Neuronal stem cell (in vitro differentiated cells): ENCODE measurements at regions not wholly inside any gene's neighbourhood (a gene's known extent, or its start where the extent isn't known, plus 50 kb on each side); places are given as distances from the start of the nearest gene placed in this dataset.

Experiments
- DNase-seq: peaks from one replicate; pipeline ENCODE4 v3.0.0-alpha.2; 2013; ENCODE audit warnings: low spot score
- H2AFZ ChIP-seq: one replicate; pipeline ENCODE4 v1.6.1; 2013; ENCODE audit warnings: mild to moderate bottlenecking, low read length, inconsistent platforms
- H2AK5ac ChIP-seq: 2 replicates; pipeline ENCODE4 v1.6.1; 2013; ENCODE audit warnings: low read depth, mild to moderate bottlenecking, inconsistent platforms, low read length, moderate library complexity, mixed read lengths
- H2BK120ac ChIP-seq: 2 replicates; pipeline ENCODE4 v1.6.1; 2013; ENCODE audit warnings: low read depth, mild to moderate bottlenecking, inconsistent platforms, low read length, moderate library complexity, mixed read lengths
- H2BK12ac ChIP-seq: one replicate; pipeline ENCODE4 v1.6.1; 2013; ENCODE audit warnings: low read length, inconsistent platforms
- H2BK15ac ChIP-seq: 2 replicates; pipeline ENCODE4 v1.6.1; 2013; ENCODE audit warnings: mild to moderate bottlenecking, low read length, inconsistent platforms, mixed read lengths
- H2BK5ac ChIP-seq: one replicate; pipeline ENCODE4 v1.6.1; 2013; ENCODE audit warnings: inconsistent platforms, mild to moderate bottlenecking, low read length, moderate library complexity
- H3K14ac ChIP-seq: one replicate; pipeline ENCODE4 v1.6.1; 2013; ENCODE audit warnings: low read length, inconsistent platforms
- H3K18ac ChIP-seq: 2 replicates; pipeline ENCODE4 v1.6.1; 2013; ENCODE audit warnings: low read length, inconsistent platforms
- H3K23ac ChIP-seq: 2 replicates; pipeline ENCODE4 v1.6.1; 2013; ENCODE audit warnings: low read depth, mild to moderate bottlenecking, mixed read lengths, low read length, inconsistent platforms; ENCODE audit not compliant: poor library complexity
- H3K27ac ChIP-seq: replicated peaks from 3 replicates; pipeline ENCODE4 v1.5.1; 2013; ENCODE audit warnings: low read length, inconsistent platforms
- H3K27me3 ChIP-seq, 3 experiments: 2 replicates each; pipeline ENCODE4 v1.6.1; 2013; ENCODE audit warnings: low read length in 3 of 3, mild to moderate bottlenecking in 2 of 3, inconsistent platforms in 1 of 3, low read depth in 1 of 3, mixed read lengths in 1 of 3, moderate library complexity in 1 of 3; ENCODE audit not compliant: control insufficient read depth in 3 of 3, insufficient read depth in 3 of 3
- H3K36me3 ChIP-seq, 2 donors: replicated peaks in 1 of 2; 2 replicates each; pipeline ENCODE4 v1.6.1; 2013; ENCODE audit warnings: low read length in 2 of 2; ENCODE audit not compliant: control insufficient read depth in 2 of 2, insufficient read depth in 2 of 2
- H3K4ac ChIP-seq: 2 replicates; pipeline ENCODE4 v1.6.1; 2013; ENCODE audit warnings: inconsistent platforms, mild to moderate bottlenecking, low read length, moderate library complexity
- H3K4me1 ChIP-seq, 2 donors: 1 replicate in 1 of 2; 2 replicates in 1 of 2; pipeline ENCODE4 v1.6.1; 2013; ENCODE audit warnings: low read length in 2 of 2, low read depth in 1 of 2; ENCODE audit not compliant: control insufficient read depth in 2 of 2, insufficient read depth in 1 of 2
- H3K4me2 ChIP-seq: one replicate; pipeline ENCODE4 v1.6.1; 2013; ENCODE audit warnings: mild to moderate bottlenecking, low read length, inconsistent platforms; ENCODE audit not compliant: insufficient read depth, poor library complexity, severe bottlenecking
- H3K4me3 ChIP-seq, 2 donors: 2 replicates each; pipeline ENCODE4 v1.5.1; 2013; ENCODE audit warnings: low read length in 2 of 2, mild to moderate bottlenecking in 2 of 2, inconsistent platforms in 1 of 2, moderate library complexity in 1 of 2
- H3K79me1 ChIP-seq: one replicate; pipeline ENCODE4 v1.6.1; 2013; ENCODE audit warnings: low read depth, mild to moderate bottlenecking, inconsistent platforms, low read length, moderate library complexity
- H3K9ac ChIP-seq: one replicate; pipeline ENCODE4 v1.6.1; 2013; ENCODE audit warnings: mild to moderate bottlenecking, low read depth, low read length, inconsistent platforms; ENCODE audit not compliant: poor library complexity
- H3K9me3 ChIP-seq, 2 donors: replicated peaks in 1 of 2; 2 replicates each; pipeline versions ENCODE3 to v1.6.1; 2013; ENCODE audit warnings: low read length in 2 of 2, mild to moderate bottlenecking in 2 of 2, inconsistent platforms in 1 of 2, low read depth in 1 of 2, mixed read lengths in 1 of 2, moderate library complexity in 1 of 2; ENCODE audit not compliant: control insufficient read depth in 2 of 2, insufficient read depth in 1 of 2
- H4K8ac ChIP-seq: one replicate; pipeline ENCODE4 v1.6.1; 2013; ENCODE audit warnings: low read depth, mild to moderate bottlenecking, inconsistent platforms, low read length, moderate library complexity
- H4K91ac ChIP-seq: one replicate; pipeline ENCODE4 v1.6.1; 2013; ENCODE audit warnings: low read length, low read depth, mild to moderate bottlenecking, inconsistent platforms; ENCODE audit not compliant: poor library complexity
- whole genome bisulfite sequencing, 2 donors: extraction: QIAGEN DNeasy Blood & Tissue Kit; methylation state at CpG; one replicate each; pipeline ENCODE4 v1.1.7; 2013; ENCODE audit warnings: missing lambda C conversion rate in 2 of 2, mixed read lengths in 1 of 2; ENCODE audit not compliant: insufficient read length in 2 of 2, insufficient replicate concordance in 1 of 2; ENCODE audit errors: extremely low coverage in 2 of 2; 5-methylcytosine and 5-hydroxymethylcytosine counted together

DNA sequence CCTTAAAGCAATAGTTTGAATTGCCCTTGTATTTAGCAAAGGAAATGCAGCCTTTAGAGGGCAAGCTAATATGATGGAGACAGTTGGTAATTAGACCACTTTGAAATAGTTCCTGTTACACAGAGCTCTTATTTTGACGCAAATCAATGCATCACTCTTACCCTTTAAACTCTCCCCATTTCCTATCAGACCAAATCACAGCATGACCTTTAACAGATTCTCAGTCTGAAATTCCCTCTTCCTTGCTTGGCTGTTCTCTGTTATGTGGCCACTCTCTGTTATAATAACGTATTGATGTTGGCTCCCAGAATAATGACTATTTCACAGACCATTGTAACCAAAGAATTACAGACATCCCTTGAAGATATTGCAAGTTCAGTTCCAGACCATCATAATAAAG, 66.9 kb upstream of the NGF start:
- H3K4me3 ChIP-seq, result no peak overlapping the region
- WGBS, 2 donors, result no CpG with 5 or more reads among the region's 2 CpGs
- DNase-seq, result no peak

DNA sequence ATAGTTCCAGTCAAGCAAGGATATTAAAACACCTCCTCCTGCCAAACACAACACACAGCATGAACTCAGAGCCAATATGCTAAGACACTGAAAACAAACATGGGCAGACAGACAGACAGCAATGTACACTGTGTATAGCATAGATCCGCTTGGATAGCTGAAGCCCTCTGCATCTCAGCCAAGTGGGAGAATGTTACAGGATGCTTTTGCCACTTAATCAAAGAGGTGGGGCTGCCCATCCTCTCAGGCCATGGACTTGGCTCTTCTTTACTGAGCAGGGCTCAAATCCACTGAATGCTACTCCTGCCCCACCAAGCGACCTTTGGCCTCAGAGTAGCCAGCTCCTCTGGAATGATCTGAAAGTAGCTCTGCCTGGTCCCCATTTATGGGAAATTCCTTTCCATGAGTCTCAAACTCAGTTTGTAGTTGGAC, 64.7 kb upstream of the NGF start:
- no peak overlapping the region for H3K4me2 ChIP-seq
- DNase-seq, result no peak
- H4K8ac ChIP-seq, result no peak overlapping the region
- no peak overlapping the region for H3K27ac ChIP-seq
- H4K91ac ChIP-seq, result no peak overlapping the region
- no peak overlapping the region for H3K23ac ChIP-seq
- no peak overlapping the region for H3K18ac ChIP-seq
- H3K79me1 ChIP-seq, result no peaks in the 10 kb centered on the region
- H3K36me3 ChIP-seq, result no peaks in the 10 kb centered on the region
- H2AK5ac ChIP-seq, result no peak overlapping the region
- H3K4me1 ChIP-seq, result no peaks in the 10 kb centered on the region
- no peak overlapping the region for H2BK15ac ChIP-seq
- H3K9me3 ChIP-seq, result no peaks in the 10 kb centered on the region
- H3K14ac ChIP-seq, result no peak overlapping the region
- H3K4ac ChIP-seq, result no peak overlapping the region
- H3K9ac ChIP-seq, result no peak overlapping the region
- H2BK120ac ChIP-seq, result no peak overlapping the region
- no peak overlapping the region for H2AFZ ChIP-seq
- H2BK12ac ChIP-seq, result no peak overlapping the region
- no CpG with 5 or more reads among the region's 2 CpGs for WGBS, 2 donors
- H3K4me3 ChIP-seq, result no peak overlapping the region
- H3K27me3 ChIP-seq, result no peaks in the 10 kb centered on the region
- H2BK5ac ChIP-seq, result no peak overlapping the region

More for the DNA sequence above, 66.9 kb upstream of the NGF start:
- Histone ChIP-seq H2BK120ac (no peak overlapping the region), H3K27ac (no peak overlapping the region), H2AK5ac (no peak overlapping the region), H3K27me3 (no peaks in the 10 kb centered on the region), H3K14ac (no peak overlapping the region), H3K9ac (no peak overlapping the region), H3K9me3 (no peaks in the 10 kb centered on the region), H2BK12ac (no peak overlapping the region), H3K4me1 (no peaks in the 10 kb centered on the region), H4K8ac (no peak overlapping the region), H3K18ac (no peak overlapping the region), H2BK15ac (no peak overlapping the region), H3K79me1 (no peaks in the 10 kb centered on the region), H2AFZ (no peak overlapping the region), H4K91ac (no peak overlapping the region), H3K36me3 (no peaks in the 10 kb centered on the region), H3K23ac (no peak overlapping the region), H3K4ac (no peak overlapping the region), H2BK5ac (no peak overlapping the region), H3K4me2 (no peak overlapping the region)

DNA sequence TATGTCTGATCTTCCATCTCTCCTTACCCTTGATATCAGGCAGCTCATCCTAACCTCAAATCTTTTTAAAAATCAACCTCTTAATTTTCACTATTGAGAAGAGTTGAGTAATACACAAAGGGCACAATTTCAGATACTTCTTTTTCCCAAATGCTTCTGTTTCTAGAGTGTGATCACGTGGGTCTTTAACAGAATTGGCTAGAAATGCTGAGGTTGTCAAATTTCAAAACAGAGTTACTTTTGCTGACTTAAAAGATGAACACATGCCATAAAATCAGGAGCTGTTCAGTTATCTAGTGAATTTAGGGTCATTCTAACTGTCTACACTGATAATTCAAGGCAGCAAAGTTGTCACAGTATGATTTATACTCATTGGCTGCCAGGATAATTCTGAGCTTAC, 63.6 kb upstream of the NGF start:
- no peak overlapping the region for H3K4me2 ChIP-seq
- no peak overlapping the region for H3K9ac ChIP-seq
- H3K9me3 ChIP-seq, result no peaks in the 10 kb centered on the region
- H3K23ac ChIP-seq, result no peak overlapping the region
- H3K4me3 ChIP-seq, result no peak overlapping the region
- no peaks in the 10 kb centered on the region for H3K27me3 ChIP-seq
- H2BK15ac ChIP-seq, result no peak overlapping the region
- H4K8ac ChIP-seq, result no peak overlapping the region
- H3K27ac ChIP-seq, result no peak overlapping the region
- no peak overlapping the region for H3K4ac ChIP-seq
- no peak overlapping the region for H2BK120ac ChIP-seq
- H3K14ac ChIP-seq, result no peak overlapping the region
- no CpG with 5 or more reads among the region's 1 CpG for WGBS, 2 donors
- H3K4me1 ChIP-seq, result no peaks in the 10 kb centered on the region
- no peak overlapping the region for H4K91ac ChIP-seq
- H2AK5ac ChIP-seq, result no peak overlapping the region
- no peak overlapping the region for H3K18ac ChIP-seq
- DNase-seq, result no peak
- H2BK5ac ChIP-seq, result no peak overlapping the region
- no peak overlapping the region for H2BK12ac ChIP-seq
- H3K79me1 ChIP-seq, result no peaks in the 10 kb centered on the region
- no peaks in the 10 kb centered on the region for H3K36me3 ChIP-seq
- H2AFZ ChIP-seq, result no peak overlapping the region

DNA sequence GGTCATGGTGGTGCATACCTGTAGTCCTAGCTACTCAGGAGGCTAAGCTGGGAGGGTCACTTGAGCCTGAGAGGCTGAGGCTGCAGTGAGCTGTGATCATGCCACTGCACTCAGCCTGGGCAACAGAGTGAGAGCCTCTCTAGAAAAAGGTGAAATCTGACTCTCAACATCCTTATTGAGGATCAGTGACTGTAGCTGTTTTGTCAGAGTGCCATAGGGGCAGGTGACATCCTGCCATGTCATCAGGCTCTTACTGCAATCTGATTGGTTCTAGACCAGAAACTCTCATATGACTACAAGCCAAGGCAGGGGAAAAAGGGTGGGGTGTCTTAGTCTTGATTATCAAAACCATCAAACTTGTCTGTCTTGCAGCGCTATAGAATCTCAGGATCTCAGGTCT, 62.8 kb upstream of the NGF start:
- Histone ChIP-seq H3K36me3 (no peaks in the 10 kb centered on the region), H4K8ac (no peak overlapping the region), H3K4me1 (no peaks in the 10 kb centered on the region), H3K27me3 (no peaks in the 10 kb centered on the region), H4K91ac (no peak overlapping the region), H2BK12ac (no peak overlapping the region), H3K4me2 (no peak overlapping the region), H3K4me3 (no peak overlapping the region), H3K23ac (no peak overlapping the region), H3K79me1 (no peaks in the 10 kb centered on the region), H2AK5ac (no peak overlapping the region), H2AFZ (no peak overlapping the region), H3K18ac (no peak overlapping the region), H3K4ac (no peak overlapping the region), H3K9ac (no peak overlapping the region), H2BK120ac (no peak overlapping the region), H3K9me3 (no peaks in the 10 kb centered on the region), H3K27ac (no peak overlapping the region), H3K14ac (no peak overlapping the region), H2BK5ac (no peak overlapping the region), H2BK15ac (no peak overlapping the region)
- WGBS, 2 donors, result no CpG with 5 or more reads among the region's 1 CpG
- DNase-seq, result no peak
